ENCODE measurements at regions not wholly inside any gene's neighbourhood (a gene's known extent, or its start where the extent isn't known, plus 50 kb on each side); places are given as distances from the start of the nearest gene placed in this dataset.

DNA sequence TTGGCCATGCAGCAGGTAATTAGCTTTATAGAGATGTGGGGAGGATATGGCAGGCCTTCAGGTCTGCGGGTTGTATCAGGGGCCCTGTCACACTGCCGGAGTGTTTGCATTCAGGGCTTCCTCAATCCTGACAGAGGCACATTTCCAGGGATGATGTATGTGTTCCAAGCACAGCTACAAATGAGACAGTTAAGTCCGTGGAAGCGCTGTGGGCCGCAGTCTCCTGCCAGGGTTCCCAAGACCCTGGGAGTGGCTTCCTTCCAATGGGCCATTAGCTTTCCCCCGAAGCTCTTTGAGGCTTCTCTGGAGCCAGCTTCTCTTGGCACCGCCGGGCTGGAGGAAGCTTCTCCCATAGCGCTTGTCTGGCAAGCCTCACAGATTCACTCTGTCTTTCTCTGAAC is 1524.7 kb upstream of the TMEM132C start:
- H3K27me3 ChIP-seq (ENCODE audit: insufficient read depth, low read depth): no peaks in the 10 kb centered on the region
- H4K20me1 ChIP-seq (ENCODE audit: insufficient read depth): no peaks in the 10 kb centered on the region
- H3K79me2 ChIP-seq (ENCODE audit: low read depth): no peaks in the 10 kb centered on the region
- no peaks in the 10 kb centered on the region for H3K36me3 ChIP-seq (ENCODE audit: low read depth)
- no peak overlapping the region for H3K4me2 ChIP-seq
- no peaks in the 10 kb centered on the region for H3K9me3 ChIP-seq (ENCODE audit: insufficient read depth, low read depth)
- POLR2A ChIA-PET (ENCODE audit: unreplicated experiment): interaction anchor here (0.6 kb wide), 1 partner anchor 255 kb away, joined by 6 read pairs; no protein-coding TSS in a partner anchor
- no peaks in the 10 kb centered on the region for H3K4me1 ChIP-seq (replicated peaks; ENCODE audit: insufficient read depth)
- H3K9me2 ChIP-seq (ENCODE audit: insufficient read depth): no peaks in the 10 kb centered on the region
- H2AFZ ChIP-seq: no peak overlapping the region
- BruUV-seq (replicated peaks): no TSS peak
- TF ChIP-seq, protein P1, sequence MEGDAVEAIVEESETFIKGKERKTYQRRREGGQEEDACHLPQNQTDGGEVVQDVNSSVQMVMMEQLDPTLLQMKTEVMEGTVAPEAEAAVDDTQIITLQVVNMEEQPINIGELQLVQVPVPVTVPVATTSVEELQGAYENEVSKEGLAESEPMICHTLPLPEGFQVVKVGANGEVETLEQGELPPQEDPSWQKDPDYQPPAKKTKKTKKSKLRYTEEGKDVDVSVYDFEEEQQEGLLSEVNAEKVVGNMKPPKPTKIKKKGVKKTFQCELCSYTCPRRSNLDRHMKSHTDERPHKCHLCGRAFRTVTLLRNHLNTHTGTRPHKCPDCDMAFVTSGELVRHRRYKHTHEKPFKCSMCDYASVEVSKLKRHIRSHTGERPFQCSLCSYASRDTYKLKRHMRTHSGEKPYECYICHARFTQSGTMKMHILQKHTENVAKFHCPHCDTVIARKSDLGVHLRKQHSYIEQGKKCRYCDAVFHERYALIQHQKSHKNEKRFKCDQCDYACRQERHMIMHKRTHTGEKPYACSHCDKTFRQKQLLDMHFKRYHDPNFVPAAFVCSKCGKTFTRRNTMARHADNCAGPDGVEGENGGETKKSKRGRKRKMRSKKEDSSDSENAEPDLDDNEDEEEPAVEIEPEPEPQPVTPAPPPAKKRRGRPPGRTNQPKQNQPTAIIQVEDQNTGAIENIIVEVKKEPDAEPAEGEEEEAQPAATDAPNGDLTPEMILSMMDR (conservative IDR thresholded peaks at IDR 0.05): no peak
- no peak for TF ChIP-seq EZH2 (IDR thresholded peaks at IDR 0.05; ENCODE audit: low read depth)
- H3K27ac ChIP-seq: no peak overlapping the region
- no peak overlapping the region for H3K4me3 ChIP-seq
- CTCF ChIA-PET: no interaction called here
- intact Hi-C loops (cut with micrococcal nuclease; ENCODE audit: unreplicated experiment): no loop called here
- DNase-seq: no peak
- no peaks in the 10 kb centered on the region for H3F3A ChIP-seq (ENCODE audit: insufficient read depth, low read depth)

- BruUV-seq (replicated peaks): no TSS peak
- peak in 1 of 2 experiments; percentile 34 for DNase-seq
- Histone ChIP-seq H3K4me3 (no peak overlapping the region), H3K4me1 (replicated peaks; ENCODE audit: insufficient read depth) (no peaks in the 10 kb centered on the region), H3K4me2 (no peak overlapping the region), H2AFZ (no peak overlapping the region), H3K79me2 (ENCODE audit: low read depth) (no peaks in the 10 kb centered on the region), H3K36me3 (ENCODE audit: low read depth) (no peaks in the 10 kb centered on the region), H3K27me3 (ENCODE audit: insufficient read depth, low read depth) (no peaks in the 10 kb centered on the region), H3K27ac (no peak overlapping the region), H3F3A (ENCODE audit: insufficient read depth, low read depth) (no peaks in the 10 kb centered on the region), H3K9me3 (ENCODE audit: insufficient read depth, low read depth) (no peaks in the 10 kb centered on the region), H4K20me1 (ENCODE audit: insufficient read depth) (no peaks in the 10 kb centered on the region), H3K9me2 (ENCODE audit: insufficient read depth) (no peaks in the 10 kb centered on the region)
- ChIA-PET CTCF (no interaction called here), POLR2A (ENCODE audit: unreplicated experiment) (no interaction called here)
- intact Hi-C loops (cut with micrococcal nuclease; ENCODE audit: unreplicated experiment): no loop called here
- no peak for TF ChIP-seq EZH2 (IDR thresholded peaks at IDR 0.05; ENCODE audit: low read depth)
- TF ChIP-seq, protein P1 (conservative IDR thresholded peaks at IDR 0.05): peak; percentile 95
Measured at GRCh38 chr12:126747530-126748149, 1519.3 kb upstream of the TMEM132C start.

DNA sequence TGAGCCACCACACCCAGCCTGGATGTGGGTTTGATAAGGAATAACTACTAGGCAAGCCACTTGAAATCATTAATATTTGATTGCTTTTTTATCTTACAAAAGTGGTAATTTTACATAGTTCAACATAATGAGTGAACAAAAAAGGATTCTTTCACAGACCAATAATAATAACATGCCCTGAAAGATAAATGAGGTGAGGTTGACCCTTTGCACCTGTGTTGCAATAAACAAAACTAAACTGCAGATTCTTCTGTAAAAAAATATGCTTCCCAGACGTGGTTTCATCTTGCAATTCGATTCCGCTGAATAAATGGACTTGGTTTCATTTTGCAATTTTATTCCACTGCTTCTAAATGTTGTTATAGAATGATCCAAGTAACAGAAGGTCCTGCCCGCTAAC is 1514.9 kb upstream of the TMEM132C start:
- no peak overlapping the region for H3K4me3 ChIP-seq
- CTCF ChIA-PET: no interaction called here
- H3K27ac ChIP-seq: no peak overlapping the region
- H3K9me2 ChIP-seq (ENCODE audit: insufficient read depth): no peaks in the 10 kb centered on the region
- intact Hi-C loops (cut with micrococcal nuclease; ENCODE audit: unreplicated experiment): no loop called here
- H3F3A ChIP-seq (ENCODE audit: insufficient read depth, low read depth): no peaks in the 10 kb centered on the region
- H3K4me2 ChIP-seq: no peak overlapping the region
- H3K4me1 ChIP-seq (replicated peaks; ENCODE audit: insufficient read depth): no peaks in the 10 kb centered on the region
- POLR2A ChIA-PET (ENCODE audit: unreplicated experiment): no interaction called here
- H3K9me3 ChIP-seq (ENCODE audit: insufficient read depth, low read depth): no peaks in the 10 kb centered on the region
- no TSS peak for BruUV-seq (replicated peaks)
- no peaks in the 10 kb centered on the region for H3K27me3 ChIP-seq (ENCODE audit: insufficient read depth, low read depth)
- no peak overlapping the region for H2AFZ ChIP-seq
- DNase-seq: no peak
- no peaks in the 10 kb centered on the region for H4K20me1 ChIP-seq (ENCODE audit: insufficient read depth)
- no peak for TF ChIP-seq EZH2 (IDR thresholded peaks at IDR 0.05; ENCODE audit: low read depth)
- TF ChIP-seq, protein P1 (conservative IDR thresholded peaks at IDR 0.05): no peak
- no peaks in the 10 kb centered on the region for H3K79me2 ChIP-seq (ENCODE audit: low read depth)
- H3K36me3 ChIP-seq (ENCODE audit: low read depth): no peaks in the 10 kb centered on the region
